Erythroblast (primary cell): ENCODE measurements at regions not wholly inside any gene's neighbourhood (a gene's known extent, or its start where the extent isn't known, plus 50 kb on each side); places are given as distances from the start of the nearest gene placed in this dataset.
"Not testable (repeated sequence)": the region's sequence is repeated elsewhere in the genome, so short reads cannot be mapped to it uniquely, and the experiment has no call there.

Source experiments
- DNase-seq, 2 experiments: peaks; one replicate each; lab custom pipeline; 2025; lab: John Stamatoyannopoulos, UW
- GATA1 ChIP-seq: IDR thresholded peaks from 2 replicates; pipeline ENCODE4 v1.6.1; 2011; ENCODE audit warnings: low read depth, mild to moderate bottlenecking, control low read depth, low read length, moderate library complexity
- POLR2A ChIP-seq: IDR thresholded peaks from 2 replicates; pipeline ENCODE4 v1.6.1; 2011; ENCODE audit warnings: mild to moderate bottlenecking, low read length

GRCh38 chr11:122204206-122204605 is 88.2 kb upstream of the BLID start:
- DNase-seq = no peak
- no peak for TF ChIP-seq GATA1
- TF ChIP-seq POLR2A = no peak

GRCh38 chr11:122202951-122203456 is 87.0 kb upstream of the BLID start:
- peak; percentile 19 to 43 for DNase-seq
- TF ChIP-seq GATA1 (no peak), POLR2A (no peak)

- TF ChIP-seq GATA1 = no peak
- no peak for DNase-seq
Measured at GRCh38 chr11:122202161-122202950, 86.3 kb upstream of the BLID start.

- no peak for DNase-seq
- TF ChIP-seq GATA1 (no peak), POLR2A (no peak)
Measured at GRCh38 chr11:122201106-122201505, 85.1 kb upstream of the BLID start.

- no peak for DNase-seq
- no peak for TF ChIP-seq GATA1
- no peak for TF ChIP-seq POLR2A
Measured at GRCh38 chr11:122199661-122200060, 83.6 kb upstream of the BLID start.

GRCh38 chr11:122198291-122198983 is 82.4 kb upstream of the BLID start:
- DNase-seq = no peak
- TF ChIP-seq GATA1 (no peak), POLR2A (no peak)

- DNase-seq = no peak
- no peak for TF ChIP-seq POLR2A
- TF ChIP-seq GATA1 = no peak
Measured at GRCh38 chr11:122197066-122197987, 81.3 kb upstream of the BLID start.

GRCh38 chr11:122195790-122196189 is 79.8 kb upstream of the BLID start:
- no peak for TF ChIP-seq POLR2A
- TF ChIP-seq GATA1 = no peak
- no peak for DNase-seq

GRCh38 chr11:122193881-122194480 is 78.0 kb upstream of the BLID start:
- DNase-seq = not testable (repeated sequence)

- no peak for DNase-seq
- no peak for TF ChIP-seq POLR2A
Measured at GRCh38 chr11:122193457-122193856, 77.4 kb upstream of the BLID start.

GRCh38 chr11:122192634-122193255 is 76.7 kb upstream of the BLID start:
- TF ChIP-seq GATA1 (no peak), POLR2A (no peak)
- no peak for DNase-seq

- TF ChIP-seq GATA1 (no peak), POLR2A (no peak)
- DNase-seq = no peak
Measured at GRCh38 chr11:122190768-122191167, 74.8 kb upstream of the BLID start.

GRCh38 chr11:122189229-122189628 is 73.2 kb upstream of the BLID start:
- DNase-seq = no peak
- TF ChIP-seq POLR2A = no peak
- no peak for TF ChIP-seq GATA1
